Adrenal gland (tissue), 9 donors: ENCODE measurements at regions not wholly inside any gene's neighbourhood (a gene's known extent, or its start where the extent isn't known, plus 50 kb on each side); places are given as distances from the start of the nearest gene placed in this dataset.

Experiments
- DNase-seq, 7 donors: peaks; one replicate each; pipeline ENCODE4 v3.0.0-alpha.2; 2019 to 2020
- H3K27ac ChIP-seq, 5 donors: fragments of 200-600 bp; sonication (generic) in 4 of 5; 1 replicate in 3 of 5; 2 replicates in 2 of 5; pipeline versions ENCODE4 v1.5.1 to v1.8.0; 2016 to 2020; ENCODE audit warnings: mild to moderate bottlenecking in 1 of 5
- H3K27me3 ChIP-seq: fragments of 200-600 bp; 2 replicates; pipeline ENCODE4 v1.8.0; 2021
- H3K36me3 ChIP-seq, 2 donors: fragments of 200-600 bp; replicated peaks in 1 of 2; 1 replicate in 1 of 2; 2 replicates in 1 of 2; pipeline versions ENCODE4 v1.5.1 to v1.8.0; 2018 to 2022
- H3K4me1 ChIP-seq, 2 donors: fragments of 200-600 bp; replicated peaks in 1 of 2; 1 replicate in 1 of 2; 2 replicates in 1 of 2; pipeline versions ENCODE4 v1.5.1 to v1.8.0; 2018 to 2021
- H3K4me3 ChIP-seq, 4 donors: fragments of 200-600 bp; sonication (generic) in 3 of 4; one replicate each; pipeline ENCODE4 v1.5.1; 2016 to 2018
- H3K9me3 ChIP-seq, 3 donors: fragments of 200-600 bp; sonication (generic) in 1 of 3; replicated peaks in 1 of 3; 1 replicate in 2 of 3; 2 replicates in 1 of 3; pipeline versions ENCODE4 v1.5.1 to v1.8.0; 2016 to 2021
- CTCF ChIP-seq, 6 experiments: fragments of 450-650 bp in 4 of 6; fragments of 200-600 bp in 2 of 6; sonication (generic) in 1 of 6; IDR thresholded peaks; 1 replicate in 5 of 6; 2 replicates in 1 of 6; pipeline versions ENCODE4 v1.5.1 to v1.8.0; 2016 to 2021; ENCODE audit warnings: antibody characterized with exemption in 6 of 6, mild to moderate bottlenecking in 2 of 6, moderate library complexity in 1 of 6
- POLR2A ChIP-seq, 2 donors: fragments of 450-650 bp; IDR thresholded peaks; one replicate each; pipeline ENCODE4 v1.6.1; 2017; ENCODE audit warnings: antibody characterized with exemption in 2 of 2, mild to moderate bottlenecking in 2 of 2, moderate library complexity in 1 of 2
- WGBS, 4 donors: extraction: QIAGEN DNeasy Blood & Tissue Kit in 2 of 4; methylation state at CpG; one replicate each; pipeline versions ENCODE4 v1.1.5 to v1.1.7; 2013 to 2017; 5-methylcytosine and 5-hydroxymethylcytosine counted together
- intact Hi-C, 2 donors: fragments of 100-400 bp; cut with DNase I; formaldehyde crosslinking; loops; one replicate each; pipeline versions ENCODE4 v1.14.1 to v1.15.0; 2022 to 2023
- donor health status: healthy with polysubstance abuse.
- donor health status: Bipolar disorder and iron deficiency.
- donor health status: DM: yes; HTN: yes; CAD: no.
- donor health status: DM: no; HTN: no; CAD: no.
- donor health status: DM: no; HTN: no; CAD: no.

GRCh38 chr6:120005292-120005976 is 655.9 kb upstream of the MAN1A1 start:
- H3K36me3 ChIP-seq = no peaks in the 10 kb centered on the region
- no peak overlapping the region for H3K27ac ChIP-seq
- no peak for TF ChIP-seq POLR2A (IDR thresholded peaks at IDR 0.05)
- no peak for TF ChIP-seq CTCF (IDR thresholded peaks at IDR 0.05)
- H3K4me3 ChIP-seq = no peak overlapping the region
- H3K9me3 ChIP-seq = no peaks in the 10 kb centered on the region
- H3K27me3 ChIP-seq = no peaks in the 10 kb centered on the region
- H3K4me1 ChIP-seq = no peaks in the 10 kb centered on the region
- 88 to 94% (median 92%) methylated on average over 12 of the region's 12 CpGs for WGBS, 4 donors
- no peak for DNase-seq
- intact Hi-C loops = no loop called here

GRCh38 chr6:119986934-119987549 is 637.5 kb upstream of the MAN1A1 start:
- TF ChIP-seq CTCF (IDR thresholded peaks at IDR 0.05) (no peak), POLR2A (IDR thresholded peaks at IDR 0.05) (no peak)
- Histone ChIP-seq H3K27ac (no peak overlapping the region), H3K4me3 (no peak overlapping the region), H3K27me3 (no peaks in the 10 kb centered on the region), H3K36me3 (no peaks in the 10 kb centered on the region), H3K4me1 (no peaks in the 10 kb centered on the region), H3K9me3 (no peaks in the 10 kb centered on the region)
- DNase-seq = no peak
- WGBS, 4 donors = 57 to 94% (median 81%) methylated on average over 1 to 3 of the region's 3 CpGs
- intact Hi-C loops = no loop called here

- no peak for TF ChIP-seq CTCF (IDR thresholded peaks at IDR 0.05)
- TF ChIP-seq POLR2A (IDR thresholded peaks at IDR 0.05) = no peak
- H3K4me1 ChIP-seq = no peaks in the 10 kb centered on the region
- H3K27me3 ChIP-seq = no peaks in the 10 kb centered on the region
- intact Hi-C loops = no loop called here
- H3K4me3 ChIP-seq = no peak overlapping the region
- no peak overlapping the region for H3K27ac ChIP-seq
- H3K36me3 ChIP-seq = no peaks in the 10 kb centered on the region
- H3K9me3 ChIP-seq = no peaks in the 10 kb centered on the region
- WGBS, 4 donors = 85 to 93% (median 92%) methylated on average over 4 of the region's 4 CpGs
- no peak for DNase-seq
These were observed 636.6 kb upstream of the MAN1A1 start for GRCh38 chr6:119985952-119986736.

DNA sequence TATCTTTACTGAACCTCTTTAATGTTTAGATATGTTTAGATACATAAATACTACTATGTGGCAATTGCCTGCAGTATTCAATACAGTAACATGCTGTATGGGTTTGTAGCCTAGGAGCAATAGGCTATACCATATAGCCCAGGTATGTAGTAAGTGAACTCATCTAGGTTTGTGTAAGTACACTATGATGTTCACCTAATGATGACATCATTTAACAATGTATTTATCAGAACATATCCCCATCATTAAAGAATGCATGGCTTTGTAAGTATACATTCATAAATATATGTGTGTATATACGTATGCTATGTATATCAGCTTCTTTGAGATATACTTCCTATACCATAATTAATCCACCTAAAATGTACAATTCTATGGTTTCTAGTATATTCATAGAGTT is 631.2 kb upstream of the MAN1A1 start:
- no peak overlapping the region for H3K4me3 ChIP-seq
- intact Hi-C loops = no loop called here
- DNase-seq = no peak

More for the DNA sequence above, 631.2 kb upstream of the MAN1A1 start:
- Histone ChIP-seq H3K9me3 (no peaks in the 10 kb centered on the region), H3K27me3 (no peaks in the 10 kb centered on the region), H3K36me3 (no peaks in the 10 kb centered on the region), H3K4me1 (no peaks in the 10 kb centered on the region), H3K27ac (no peak overlapping the region)
- no peak for TF ChIP-seq CTCF (IDR thresholded peaks at IDR 0.05)
- TF ChIP-seq POLR2A (IDR thresholded peaks at IDR 0.05) = no peak
- 75 to 97% (median 91%) methylated on average over 1 of the region's 1 CpG for WGBS, 4 donors
